Fibroblast of skin of scalp (primary cell): ENCODE measurements at regions not wholly inside any gene's neighbourhood (a gene's known extent, or its start where the extent isn't known, plus 50 kb on each side); places are given as distances from the start of the nearest gene placed in this dataset.
A peak's percentile ranks its signal among the peaks of the same experiment; 100 is the strongest.
"Not testable (repeated sequence)": the region's sequence is repeated elsewhere in the genome, so short reads cannot be mapped to it uniquely, and the experiment has no call there.

ENCODE experiments used
- DNase-seq: peaks from one replicate; pipeline ENCODE4 v3.0.0-alpha.2; 2013

DNA sequence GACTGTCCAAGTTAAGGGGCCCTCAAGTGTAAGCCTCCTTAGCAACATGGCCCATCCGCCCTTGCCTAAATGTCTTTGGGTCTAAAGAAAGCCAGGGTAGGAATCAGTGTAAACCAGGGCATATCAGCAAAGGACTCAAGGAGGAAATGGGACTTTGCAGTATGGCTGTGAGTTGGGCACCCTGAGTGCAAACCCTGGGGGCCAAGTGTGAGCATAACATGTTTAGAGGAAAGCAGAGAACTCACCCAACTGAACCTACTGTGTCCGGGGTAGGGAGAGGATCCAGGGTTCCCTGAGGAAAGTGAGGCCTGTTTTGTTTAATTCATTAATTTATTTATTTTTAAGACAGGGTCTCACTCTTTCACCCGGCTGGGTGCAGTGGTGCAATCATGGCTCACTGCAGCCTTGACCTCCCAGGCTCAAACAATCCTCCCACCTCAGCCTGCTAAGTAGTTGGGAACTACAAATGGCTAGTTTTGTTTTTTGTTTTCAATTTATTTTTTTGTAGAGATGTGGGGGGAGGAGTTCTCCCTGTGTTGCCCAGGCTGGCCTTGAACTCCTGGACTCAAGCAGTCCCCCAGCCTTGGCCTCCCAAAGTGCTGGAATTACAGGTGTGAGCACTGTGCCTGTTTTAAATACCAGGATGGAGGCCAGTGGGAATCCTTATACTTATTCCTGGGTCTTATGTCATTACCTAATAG lies 51.0 kb upstream of the ACTR3 start:
- no peak for DNase-seq

DNA sequence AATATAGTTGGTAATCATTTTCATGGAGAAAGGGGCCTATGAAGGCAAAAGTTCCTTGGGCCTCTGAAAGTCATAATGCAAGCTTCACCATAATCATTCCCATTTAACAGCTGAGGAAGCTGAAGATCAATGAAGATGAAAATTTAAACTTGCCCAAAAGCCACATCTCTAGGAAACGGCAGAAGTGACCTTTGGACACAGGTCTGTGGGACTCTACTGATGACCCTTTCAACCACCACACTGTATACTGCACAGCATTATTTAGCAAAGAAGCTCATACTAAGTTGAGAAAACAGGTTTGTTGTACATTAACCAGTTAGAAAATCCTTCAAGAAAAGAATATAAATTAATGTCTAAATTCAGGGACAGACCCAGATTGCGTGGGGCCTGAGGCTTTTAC lies 51.6 kb upstream of the ACTR3 start:
- DNase-seq, result no peak

- no peak for DNase-seq
Observed at GRCh38 chr2:113834051-113834730, 55.7 kb upstream of the ACTR3 start.

DNA sequence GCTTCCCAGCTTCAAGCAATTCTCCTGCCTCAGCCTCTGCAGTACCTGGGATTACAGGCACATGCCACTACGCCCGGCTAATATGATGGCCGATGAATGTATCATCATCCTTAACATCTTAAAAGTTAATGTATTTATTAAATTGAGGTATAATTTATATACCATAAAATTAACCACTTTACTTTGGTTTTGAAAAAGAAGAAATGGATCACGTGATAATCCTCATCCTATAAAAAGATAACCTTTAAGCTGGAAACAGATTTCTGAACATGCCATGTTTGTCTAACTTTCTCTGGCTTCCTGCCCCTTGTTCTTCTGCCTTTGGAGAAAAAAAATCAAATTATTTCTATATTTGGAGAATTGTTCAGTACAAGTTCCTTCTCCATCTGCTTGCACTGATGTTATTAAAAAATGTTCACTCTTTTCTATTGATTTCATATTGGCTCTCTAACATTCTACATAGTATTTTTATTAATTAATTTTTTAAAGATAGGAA lies 57.0 kb upstream of the ACTR3 start:
- DNase-seq, result no peak

- peak; percentile 4 for DNase-seq
Observed at GRCh38 chr2:113831161-113831560, 58.7 kb upstream of the ACTR3 start.

DNA sequence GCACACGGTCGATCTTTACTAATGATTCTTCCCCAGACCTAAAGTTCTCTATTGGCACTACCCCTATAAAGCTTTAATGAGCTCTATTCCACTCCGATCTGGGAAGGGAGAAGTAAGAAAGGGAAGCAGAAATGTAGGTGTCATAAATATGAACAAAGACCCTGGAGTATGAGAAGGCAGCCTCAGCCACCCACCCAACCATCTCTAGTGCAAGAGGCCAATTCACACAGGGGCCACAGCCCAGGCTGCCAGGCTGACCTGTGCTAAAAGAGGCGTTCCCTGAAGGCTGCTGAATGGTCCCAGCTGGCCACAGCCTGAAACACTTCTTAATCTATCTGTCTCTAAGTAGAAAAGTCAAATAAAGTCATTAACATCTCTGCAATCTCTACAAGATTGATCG lies 60.1 kb upstream of the ACTR3 start:
- DNase-seq, result no peak

GRCh38 chr2:113829270-113829669 lies 60.6 kb upstream of the ACTR3 start:
- no peak for DNase-seq

DNA sequence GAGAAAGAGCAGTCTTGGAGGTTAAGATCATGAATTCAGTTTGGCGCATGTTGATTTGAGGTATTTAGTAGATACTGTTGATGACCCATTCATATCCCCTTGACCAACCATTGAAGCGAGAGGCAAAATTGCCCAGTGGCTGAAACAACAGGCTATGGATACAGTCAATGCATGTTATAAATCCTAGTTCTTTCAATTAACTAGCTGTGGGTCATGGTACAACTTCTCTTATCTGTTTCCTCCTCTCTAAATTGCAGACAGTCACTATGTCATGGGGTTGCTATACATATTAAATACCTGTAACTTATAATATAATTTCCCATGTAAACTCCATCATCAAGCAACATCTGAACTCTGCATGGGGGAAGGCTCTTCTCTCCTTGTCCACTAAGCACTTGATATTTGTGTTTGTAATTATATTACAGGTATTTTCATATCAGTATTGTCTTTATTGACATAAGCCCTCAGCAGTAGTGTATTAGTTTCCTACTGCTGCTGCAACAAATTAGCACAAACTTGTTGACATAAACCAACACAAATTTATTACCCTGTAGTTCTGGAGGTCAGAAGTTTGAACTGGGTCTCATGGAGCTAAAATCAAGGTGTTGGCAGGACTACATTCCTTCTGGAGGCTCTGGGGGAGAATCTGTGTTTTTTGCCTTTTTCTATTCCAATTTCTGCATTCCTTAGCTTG lies 61.7 kb upstream of the ACTR3 start:
- no peak for DNase-seq

GRCh38 chr2:113827426-113827825 lies 62.5 kb upstream of the ACTR3 start:
- DNase-seq, result no peak

DNA sequence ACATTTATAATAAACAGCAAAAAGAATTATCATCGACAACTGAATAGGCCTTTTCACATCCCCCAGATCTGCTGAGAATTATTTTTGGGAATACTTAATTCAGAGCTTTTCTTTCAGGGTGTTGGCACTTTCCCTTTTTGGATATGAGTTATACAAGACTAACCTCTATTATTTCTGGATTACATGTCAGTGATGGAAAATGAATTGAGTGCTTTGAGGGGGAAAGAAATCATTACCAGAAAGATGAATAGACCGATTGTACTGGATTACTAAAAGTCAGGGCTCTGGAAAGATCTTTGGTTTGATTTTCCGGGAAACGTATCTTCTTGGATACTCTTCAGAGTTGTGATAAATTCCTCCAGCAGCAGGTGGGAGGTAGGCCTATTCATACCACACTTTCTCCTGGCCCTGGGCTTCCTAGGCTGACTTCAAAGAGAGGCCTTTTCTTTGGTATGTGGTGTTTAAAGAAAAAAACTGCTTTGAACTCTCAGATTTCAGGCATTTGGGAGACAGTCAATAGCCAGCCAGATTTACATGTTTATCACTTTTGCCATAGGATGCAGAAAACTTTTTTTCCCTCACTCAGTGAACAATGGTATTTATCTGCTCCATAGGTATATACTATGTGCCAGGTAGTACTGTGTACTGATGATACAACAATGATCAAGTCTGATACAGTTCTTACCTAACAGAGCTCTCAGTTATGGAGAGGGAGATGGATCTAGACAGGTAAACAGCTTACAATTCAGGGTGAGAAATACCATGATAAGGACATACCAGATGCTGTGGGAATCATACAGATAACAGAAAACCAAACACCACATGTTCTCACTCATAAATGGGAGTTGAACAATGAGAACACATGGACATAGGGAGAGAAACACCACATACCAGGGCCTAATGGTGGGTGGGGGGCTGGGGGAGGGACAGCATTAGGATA lies 63.3 kb upstream of the ACTR3 start:
- no peak for DNase-seq

DNA sequence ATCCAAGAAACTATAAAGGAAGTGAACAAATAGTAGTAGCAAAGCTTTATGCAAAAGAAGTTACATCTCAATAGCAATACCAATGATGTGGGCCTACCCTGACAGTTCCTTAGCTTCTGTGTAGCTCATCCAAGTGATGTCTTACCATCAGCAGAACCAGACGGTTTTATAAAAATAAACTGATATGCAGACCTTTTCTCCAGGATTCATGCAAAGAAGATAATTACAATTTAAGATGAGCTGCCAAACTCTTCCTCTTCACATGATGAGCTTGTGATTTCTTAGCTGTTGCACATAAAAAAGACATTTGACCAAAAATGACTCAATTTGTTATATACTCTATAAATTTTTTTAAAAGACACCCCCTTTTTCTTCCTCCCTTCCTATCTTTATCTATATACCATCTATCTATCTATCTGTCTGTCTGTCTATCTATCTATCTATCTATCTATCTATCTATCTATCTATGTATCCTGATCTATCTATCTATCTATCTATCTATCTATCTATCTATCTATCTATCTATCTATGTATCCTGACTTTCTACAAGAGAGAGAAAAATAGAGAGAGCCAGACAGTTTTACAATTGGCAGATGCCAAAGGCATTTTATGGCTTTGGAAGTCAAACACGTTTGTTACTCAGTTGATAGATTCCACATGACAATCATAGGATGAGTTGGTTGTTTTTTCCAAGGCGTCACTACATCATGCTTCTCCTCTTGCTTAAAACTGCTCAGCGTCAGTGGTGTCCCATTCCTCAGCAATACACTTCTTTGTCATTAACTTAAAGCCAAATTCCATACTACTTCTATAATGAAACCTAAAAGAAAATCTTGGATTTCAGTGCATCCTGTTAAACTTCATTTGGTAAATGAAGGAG lies 65.9 kb upstream of the ACTR3 start:
- DNase-seq, result no peak

DNA sequence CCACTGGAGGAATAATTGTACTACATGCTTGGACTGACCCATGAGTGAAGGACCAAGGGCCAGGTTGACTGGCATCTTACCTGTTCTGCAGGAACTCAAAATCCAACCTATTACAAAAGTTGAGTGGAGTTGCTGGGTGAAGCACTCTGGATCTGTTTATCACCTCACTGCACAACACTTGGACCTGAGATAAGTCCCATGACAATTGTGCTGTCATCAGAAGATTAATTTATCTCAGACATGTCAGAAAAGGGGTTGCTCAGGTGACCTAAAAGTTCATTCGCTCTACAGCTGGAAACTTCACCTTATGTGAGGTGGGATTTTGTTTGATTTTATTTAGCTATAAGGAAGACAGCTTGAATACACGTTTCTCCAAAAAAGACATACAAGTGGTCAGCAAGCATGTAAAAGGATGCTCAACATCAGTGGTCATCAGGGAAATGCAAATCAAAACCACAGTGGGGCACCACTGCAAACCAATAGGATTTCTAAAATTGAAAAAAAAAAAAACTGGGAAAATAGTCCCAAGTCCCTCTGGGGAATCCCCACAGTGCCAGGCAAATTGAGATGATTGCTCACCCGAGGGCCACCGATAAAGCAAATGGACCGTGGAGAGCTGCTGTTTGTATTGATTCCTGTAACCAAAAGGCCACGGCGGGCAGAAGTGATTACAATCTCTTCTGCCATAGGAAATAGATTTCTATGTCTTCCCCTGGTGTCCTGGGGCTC lies 65.8 kb upstream of the SLC35F5 start:
- DNase-seq, result no peak

DNA sequence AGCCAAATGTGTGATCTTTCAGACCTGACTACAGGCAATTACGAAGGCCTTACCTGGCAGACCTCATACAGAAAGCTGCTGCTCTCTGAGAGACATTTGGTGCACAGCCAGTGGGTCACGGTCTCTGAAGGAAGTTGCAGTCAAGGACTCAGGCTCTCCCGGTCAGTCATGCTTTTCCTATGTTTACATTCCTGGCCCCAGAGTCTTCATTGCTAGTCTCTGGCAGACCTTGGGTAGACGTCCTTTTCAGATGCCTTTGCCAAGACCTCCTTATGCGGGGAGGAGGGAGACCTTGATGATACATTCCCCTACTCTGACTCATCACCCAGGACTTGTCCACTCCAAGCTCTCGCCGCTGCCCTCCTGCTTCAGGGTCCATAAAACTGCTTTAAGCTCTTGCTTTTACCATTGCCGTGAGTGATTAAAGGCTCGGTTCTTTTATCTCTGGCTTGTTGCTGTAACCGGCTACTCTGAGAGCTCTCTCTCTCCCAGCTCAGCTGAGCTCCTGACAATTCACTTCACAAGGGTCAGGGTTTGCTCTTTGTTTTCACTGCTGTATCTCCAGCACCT lies 62.0 kb upstream of the SLC35F5 start:
- peak; percentile 89 for DNase-seq

- DNase-seq, result not testable (repeated sequence)
Observed at GRCh38 chr2:113813396-113813795, 57.0 kb upstream of the SLC35F5 start.

DNA sequence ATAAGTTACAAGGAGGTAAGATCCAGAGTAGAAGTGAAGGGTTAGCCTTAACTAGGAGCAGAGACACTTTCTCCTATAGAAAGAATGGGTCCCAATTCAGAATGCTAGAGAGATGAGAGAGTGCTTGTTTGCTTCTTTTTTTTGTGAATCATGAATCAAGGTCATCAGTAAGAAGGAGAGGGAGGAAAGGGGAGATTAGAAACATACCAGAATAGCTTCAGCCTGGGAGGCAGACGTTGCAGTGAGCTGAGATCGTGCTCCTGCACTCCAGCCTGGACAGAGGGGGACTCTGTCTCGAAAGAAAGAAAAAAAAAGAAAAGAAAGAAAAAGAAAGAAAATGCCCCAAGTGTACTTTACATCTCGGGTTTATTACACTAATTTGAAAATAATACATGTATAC lies 55.8 kb upstream of the SLC35F5 start:
- DNase-seq, result no peak

- no peak for DNase-seq
Observed at GRCh38 chr2:113809076-113809736, 52.8 kb upstream of the SLC35F5 start.

DNA sequence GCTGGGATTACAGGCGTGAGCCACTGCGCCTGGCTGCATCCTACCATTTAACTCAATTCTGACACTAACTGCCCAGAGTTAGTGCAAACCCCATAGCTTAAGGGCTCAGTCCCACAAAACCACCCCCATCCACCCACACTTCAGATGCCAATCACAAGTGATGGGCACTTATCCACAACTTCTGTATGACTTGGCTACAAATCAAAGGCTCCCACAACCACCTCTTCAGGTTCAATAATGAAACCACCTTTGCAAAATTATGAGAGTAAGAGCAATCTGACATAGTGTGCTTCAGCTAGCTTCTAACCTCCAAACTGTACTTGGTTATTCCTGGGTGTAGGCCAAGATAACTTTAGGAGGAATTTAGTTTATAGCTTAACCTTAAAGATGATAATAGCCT lies 51.3 kb upstream of the SLC35F5 start:
- no peak for DNase-seq

DNA sequence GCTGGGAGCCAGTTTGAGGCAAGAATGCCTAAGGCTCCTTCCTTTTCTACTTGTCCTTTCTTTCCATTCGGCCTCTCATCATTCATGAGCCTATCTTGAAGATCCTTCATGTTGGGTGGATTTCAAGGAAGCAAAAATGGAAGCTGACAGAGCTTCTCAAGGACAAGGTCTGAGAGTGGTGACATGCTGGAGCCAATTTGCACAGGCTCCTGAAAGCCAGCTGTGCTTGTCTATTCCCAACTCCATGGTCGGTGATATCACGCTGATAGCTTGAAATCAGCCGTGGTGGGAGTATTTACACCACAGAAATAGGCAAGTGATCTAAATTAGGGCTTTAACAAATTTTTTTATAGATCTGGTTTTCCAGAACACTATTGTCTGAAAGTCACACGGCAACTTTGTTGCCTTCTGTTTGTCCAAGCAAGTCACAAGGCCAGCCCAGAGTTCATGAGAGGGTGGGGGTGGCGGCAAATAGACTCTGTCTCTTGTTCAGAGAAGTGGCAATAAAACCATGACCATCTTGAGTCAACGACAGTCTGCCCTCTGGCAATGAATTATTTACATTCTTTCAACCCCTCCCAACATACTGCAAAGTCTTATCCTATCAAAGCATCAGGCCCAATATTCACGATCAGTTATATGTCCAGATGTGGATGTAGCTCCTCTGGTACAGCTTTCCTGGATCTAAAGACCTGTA lies 49.9 kb upstream of the SLC35F5 start:
- DNase-seq, result no peak
